ENCODE measurements at regions not wholly inside any gene's neighbourhood (a gene's known extent, or its start where the extent isn't known, plus 50 kb on each side); places are given as distances from the start of the nearest gene placed in this dataset.
"Not testable (repeated sequence)": the region's sequence is repeated elsewhere in the genome, so short reads cannot be mapped to it uniquely, and the experiment has no call there.

GRCh38 chr6:105676857-105677256, 274.0 kb upstream of the PREP start:
- no peak for DNase-seq
- Mint-ChIP-seq H3K4me3 (no peak overlapping the region), H3K36me3 (peaks cover 48% of the 10 kb centered on the region), H3K9me3 (ENCODE audit: low read depth) (peaks cover 27% of the 10 kb centered on the region), H3K27ac (no peak overlapping the region), H3K4me1 (peaks cover 21% of the 10 kb centered on the region), H3K27me3 (no peaks in the 10 kb centered on the region)
- CTCF ChIA-PET, result interaction anchor here (1.5 kb wide), 1 partner anchor 190 kb away, joined by 3 read pairs; no protein-coding TSS in a partner anchor
- ATAC-seq, result no peak

- Mint-ChIP-seq H3K27ac (no peak overlapping the region), H3K27me3 (no peaks in the 10 kb centered on the region), H3K36me3 (peaks cover 46% of the 10 kb centered on the region), H3K9me3 (ENCODE audit: low read depth) (peaks cover 24% of the 10 kb centered on the region), H3K4me1 (peaks cover 20% of the 10 kb centered on the region), H3K4me3 (no peak overlapping the region)
- ATAC-seq, result peak; percentile 77
- CTCF ChIA-PET, result interaction anchor here (1.1 to 1.5 kb wide), 5 partner anchors 9 to 243 kb away, joined by 3 to 4 read pairs (median 3); no protein-coding TSS in a partner anchor
- peak; percentile 56 for DNase-seq
Measured at GRCh38 chr6:105675715-105676397, 273.0 kb upstream of the PREP start.

- not testable (repeated sequence) for ATAC-seq
Measured at GRCh38 chr6:105672856-105673538, 270.1 kb upstream of the PREP start.

GRCh38 chr6:105669232-105669631, 266.4 kb upstream of the PREP start:
- H3K9me3 Mint-ChIP-seq (ENCODE audit: low read depth), result peaks cover 25% of the 10 kb centered on the region
- CTCF ChIA-PET, result interaction anchor here (1.2 kb wide), 1 partner anchor 12 kb away, joined by 3 read pairs; no protein-coding TSS in a partner anchor
- ATAC-seq, result no peak

More at GRCh38 chr6:105672856-105673538, 270.1 kb upstream of the PREP start:
- DNase-seq, H3K27ac Mint-ChIP-seq, CTCF ChIA-PET, H3K27me3 Mint-ChIP-seq, H3K4me1 Mint-ChIP-seq, H3K4me3 Mint-ChIP-seq: not testable (repeated sequence)
- Mint-ChIP-seq H3K36me3 (peaks cover 47% of the 10 kb centered on the region), H3K9me3 (ENCODE audit: low read depth) (peaks cover 20% of the 10 kb centered on the region)

GRCh38 chr6:105667056-105667455, 264.2 kb upstream of the PREP start:
- H3K27me3 Mint-ChIP-seq, result no peaks in the 10 kb centered on the region
- peaks cover 16% of the 10 kb centered on the region for H3K4me1 Mint-ChIP-seq
- ATAC-seq, result no peak
- no peak overlapping the region for H3K4me3 Mint-ChIP-seq
- CTCF ChIA-PET, result interaction anchor here (0.9 to 1.4 kb wide), 2 partner anchors 9 to 47 kb away, joined by 3 read pairs; no protein-coding TSS in a partner anchor
- H3K27ac Mint-ChIP-seq, result no peak overlapping the region
- DNase-seq, result no peak
- H3K36me3 Mint-ChIP-seq, result peaks cover 47% of the 10 kb centered on the region
- peaks cover 15% of the 10 kb centered on the region for H3K9me3 Mint-ChIP-seq (ENCODE audit: low read depth)

More at GRCh38 chr6:105669232-105669631, 266.4 kb upstream of the PREP start:
- H3K4me1 Mint-ChIP-seq, result peaks cover 20% of the 10 kb centered on the region
- no peaks in the 10 kb centered on the region for H3K27me3 Mint-ChIP-seq
- H3K36me3 Mint-ChIP-seq, result peaks cover 57% of the 10 kb centered on the region
- no peak overlapping the region for H3K4me3 Mint-ChIP-seq
- H3K27ac Mint-ChIP-seq, result no peak overlapping the region
- no peak for DNase-seq

GRCh38 chr6:105664931-105665330, 262.0 kb upstream of the PREP start:
- ATAC-seq (no peak), DNase-seq (no peak)
- Mint-ChIP-seq H3K27me3 (no peaks in the 10 kb centered on the region), H3K36me3 (peaks cover 45% of the 10 kb centered on the region), H3K4me3 (no peak overlapping the region), H3K4me1 (peaks cover 13% of the 10 kb centered on the region), H3K9me3 (ENCODE audit: low read depth) (peaks cover 11% of the 10 kb centered on the region), H3K27ac (no peak overlapping the region)
- CTCF ChIA-PET, result interaction anchor here (0.7 to 0.9 kb wide), 2 partner anchors 15 to 70 kb away, joined by 3 read pairs; no protein-coding TSS in a partner anchor

- Mint-ChIP-seq H3K27me3 (no peaks in the 10 kb centered on the region), H3K27ac (peak overlapping the region; percentile 40), H3K9me3 (ENCODE audit: low read depth) (peaks cover 5% of the 10 kb centered on the region), H3K4me1 (peaks cover 52% of the 10 kb centered on the region), H3K36me3 (peaks cover 60% of the 10 kb centered on the region), H3K4me3 (no peak overlapping the region)
- DNase-seq, result peak; percentile 76
- CTCF ChIA-PET, result no interaction called here
- peak; percentile 59 for ATAC-seq
Measured at GRCh38 chr6:105651969-105652368, 249.1 kb upstream of the PREP start.

GRCh38 chr6:105650347-105650746, 247.5 kb upstream of the PREP start:
- DNase-seq (no peak), ATAC-seq (no peak)
- CTCF ChIA-PET, result interaction anchor here (1.2 kb wide), 2 partner anchors 148 to 197 kb away, joined by 3 read pairs; no protein-coding TSS in a partner anchor
- peak overlapping the region; percentile 48 for H3K27ac Mint-ChIP-seq
- H3K4me3 Mint-ChIP-seq, result no peak overlapping the region
- H3K4me1 Mint-ChIP-seq, result peaks cover 68% of the 10 kb centered on the region
- no peaks in the 10 kb centered on the region for H3K27me3 Mint-ChIP-seq
- peaks cover 4% of the 10 kb centered on the region for H3K9me3 Mint-ChIP-seq (ENCODE audit: low read depth)
- H3K36me3 Mint-ChIP-seq, result peaks cover 52% of the 10 kb centered on the region

GRCh38 chr6:105649192-105649591, 246.3 kb upstream of the PREP start:
- no peak overlapping the region for H3K4me3 Mint-ChIP-seq
- H3K27ac Mint-ChIP-seq, result peak overlapping the region; percentile 77

GRCh38 chr6:105648276-105648675, 245.4 kb upstream of the PREP start:
- ATAC-seq (no peak), DNase-seq (peak; percentile 70)
- no peaks in the 10 kb centered on the region for H3K27me3 Mint-ChIP-seq
- CTCF ChIA-PET, result interaction anchor here (0.9 to 2.1 kb wide), 6 partner anchors 9 to 653 kb away, joined by 3 to 7 read pairs (median 3); no protein-coding TSS in a partner anchor
- peaks cover 42% of the 10 kb centered on the region for H3K36me3 Mint-ChIP-seq
- H3K27ac Mint-ChIP-seq, result peak overlapping the region; percentile 77
- peaks cover 89% of the 10 kb centered on the region for H3K4me1 Mint-ChIP-seq
- no peaks in the 10 kb centered on the region for H3K9me3 Mint-ChIP-seq (ENCODE audit: low read depth)
- peak overlapping the region; percentile 4 for H3K4me3 Mint-ChIP-seq

More at GRCh38 chr6:105649192-105649591, 246.3 kb upstream of the PREP start:
- Mint-ChIP-seq H3K4me1 (peaks cover 79% of the 10 kb centered on the region), H3K36me3 (peaks cover 47% of the 10 kb centered on the region), H3K27me3 (no peaks in the 10 kb centered on the region), H3K9me3 (ENCODE audit: low read depth) (no peaks in the 10 kb centered on the region)
- DNase-seq (no peak), ATAC-seq (no peak)
- CTCF ChIA-PET, result interaction anchor here (0.7 to 2.1 kb wide), 6 partner anchors 8 to 652 kb away, joined by 3 to 7 read pairs (median 3); no protein-coding TSS in a partner anchor

- CTCF ChIA-PET, result interaction anchor here (0.8 to 2.4 kb wide), 9 partner anchors 12 to 346 kb away, joined by 3 to 15 read pairs (median 7); no protein-coding TSS in a partner anchor
- Mint-ChIP-seq H3K9me3 (ENCODE audit: low read depth) (peaks cover 11% of the 10 kb centered on the region), H3K27ac (peak overlapping the region; percentile 99), H3K4me3 (peak overlapping the region; percentile 60), H3K36me3 (peaks cover 47% of the 10 kb centered on the region), H3K4me1 (peaks cover 92% of the 10 kb centered on the region), H3K27me3 (no peaks in the 10 kb centered on the region)
- DNase-seq (peak; percentile 92), ATAC-seq (peak; percentile 85)
Measured at GRCh38 chr6:105646391-105646867, 243.5 kb upstream of the PREP start.

GRCh38 chr6:105645958-105646357, 243.1 kb upstream of the PREP start:
- H3K4me1 Mint-ChIP-seq, result peaks cover 89% of the 10 kb centered on the region
- ATAC-seq (peak; percentile 37), DNase-seq (no peak)
- peak overlapping the region; percentile 99 for H3K27ac Mint-ChIP-seq
- H3K4me3 Mint-ChIP-seq, result peak overlapping the region; percentile 60
- H3K27me3 Mint-ChIP-seq, result no peaks in the 10 kb centered on the region
- peaks cover 12% of the 10 kb centered on the region for H3K9me3 Mint-ChIP-seq (ENCODE audit: low read depth)
- CTCF ChIA-PET, result interaction anchor here (0.8 to 2.4 kb wide), 9 partner anchors 12 to 347 kb away, joined by 3 to 15 read pairs (median 7); no protein-coding TSS in a partner anchor
- peaks cover 46% of the 10 kb centered on the region for H3K36me3 Mint-ChIP-seq

GRCh38 chr6:105645156-105645555, 242.3 kb upstream of the PREP start:
- Mint-ChIP-seq H3K4me3 (no peak overlapping the region), H3K4me1 (peaks cover 82% of the 10 kb centered on the region), H3K27ac (peak overlapping the region; percentile 99), H3K36me3 (peaks cover 47% of the 10 kb centered on the region), H3K9me3 (ENCODE audit: low read depth) (peaks cover 16% of the 10 kb centered on the region), H3K27me3 (no peaks in the 10 kb centered on the region)
- DNase-seq (no peak), ATAC-seq (no peak)
- CTCF ChIA-PET, result interaction anchor here (0.9 to 2.4 kb wide), 5 partner anchors 11 to 188 kb away, joined by 3 to 15 read pairs (median 8); no protein-coding TSS in a partner anchor
